ENCODE measurements at regions not wholly inside any gene's neighbourhood (a gene's known extent, or its start where the extent isn't known, plus 50 kb on each side); places are given as distances from the start of the nearest gene placed in this dataset.
"Not testable (repeated sequence)": the region's sequence is repeated elsewhere in the genome, so short reads cannot be mapped to it uniquely, and the experiment has no call there.

- H3K27ac ChIP-seq (ENCODE audit: low read length) = no peak overlapping the region
- peaks cover 0 to 4% of the 10 kb centered on the region in 2 donors for H3K9me3 ChIP-seq (ENCODE audit: control insufficient read depth in 1 of 2, low read length in 2 of 2)
- no peaks in the 10 kb centered on the region for H3K27me3 ChIP-seq (ENCODE audit: low read depth, low read length)
- no peak overlapping the region for H3K4me3 ChIP-seq (ENCODE audit: low read depth in 1 of 2, low read length in 2 of 2)
- no peaks in the 10 kb centered on the region for H3K36me3 ChIP-seq (ENCODE audit: control insufficient read depth in 1 of 2, insufficient read depth in 2 of 2, low read length in 2 of 2)
- no peaks in the 10 kb centered on the region for H3K4me1 ChIP-seq (ENCODE audit: control insufficient read depth in 1 of 2, insufficient read depth in 2 of 2, low read length in 2 of 2)
Observed at GRCh38 chr1:104238991-104239390, 489.3 kb downstream of the AMY1C start.

GRCh38 chr1:104248385-104248784, 498.7 kb downstream of the AMY1C start:
- no peaks in the 10 kb centered on the region for H3K9me3 ChIP-seq (ENCODE audit: control insufficient read depth in 1 of 2, low read length in 2 of 2)
- H3K27ac ChIP-seq (ENCODE audit: low read length) = no peak overlapping the region
- no peaks in the 10 kb centered on the region for H3K36me3 ChIP-seq (ENCODE audit: control insufficient read depth in 1 of 2, insufficient read depth in 2 of 2, low read length in 2 of 2)
- no peaks in the 10 kb centered on the region for H3K4me1 ChIP-seq (ENCODE audit: control insufficient read depth in 1 of 2, insufficient read depth in 2 of 2, low read length in 2 of 2)
- H3K27me3 ChIP-seq (ENCODE audit: low read depth, low read length) = no peaks in the 10 kb centered on the region
- no peak overlapping the region for H3K4me3 ChIP-seq (ENCODE audit: low read depth in 1 of 2, low read length in 2 of 2)

- H3K9me3 ChIP-seq (ENCODE audit: control insufficient read depth in 1 of 2, low read length in 2 of 2) = no peaks in the 10 kb centered on the region
- no peak overlapping the region for H3K4me3 ChIP-seq (ENCODE audit: low read depth in 1 of 2, low read length in 2 of 2)
- no peaks in the 10 kb centered on the region for H3K27me3 ChIP-seq (ENCODE audit: low read depth, low read length)
- H3K36me3 ChIP-seq (ENCODE audit: control insufficient read depth in 1 of 2, insufficient read depth in 2 of 2, low read length in 2 of 2) = no peaks in the 10 kb centered on the region
- H3K27ac ChIP-seq (ENCODE audit: low read length) = no peak overlapping the region
- no peaks in the 10 kb centered on the region for H3K4me1 ChIP-seq (ENCODE audit: control insufficient read depth in 1 of 2, insufficient read depth in 2 of 2, low read length in 2 of 2)
Observed at GRCh38 chr1:104259481-104259880, 509.8 kb downstream of the AMY1C start.

- not testable (repeated sequence) for H3K4me1 ChIP-seq (ENCODE audit: control insufficient read depth in 1 of 2, insufficient read depth in 2 of 2, low read length in 2 of 2); H3K4me3 ChIP-seq (ENCODE audit: low read depth in 1 of 2, low read length in 2 of 2); H3K36me3 ChIP-seq (ENCODE audit: control insufficient read depth in 1 of 2, insufficient read depth in 2 of 2, low read length in 2 of 2); H3K27me3 ChIP-seq (ENCODE audit: low read depth, low read length); H3K9me3 ChIP-seq (ENCODE audit: control insufficient read depth in 1 of 2, low read length in 2 of 2); H3K27ac ChIP-seq (ENCODE audit: low read length)
Observed at GRCh38 chr1:104263110-104263509, 513.4 kb downstream of the AMY1C start.

- Histone ChIP-seq H3K9me3 (ENCODE audit: control insufficient read depth in 1 of 2, low read length in 2 of 2) (no peaks in the 10 kb centered on the region), H3K27me3 (ENCODE audit: low read depth, low read length) (no peaks in the 10 kb centered on the region), H3K4me3 (ENCODE audit: low read depth in 1 of 2, low read length in 2 of 2) (no peak overlapping the region), H3K36me3 (ENCODE audit: control insufficient read depth in 1 of 2, insufficient read depth in 2 of 2, low read length in 2 of 2) (no peaks in the 10 kb centered on the region), H3K4me1 (ENCODE audit: control insufficient read depth in 1 of 2, insufficient read depth in 2 of 2, low read length in 2 of 2) (no peaks in the 10 kb centered on the region), H3K27ac (ENCODE audit: low read length) (no peak overlapping the region)
Observed at GRCh38 chr1:104264521-104264920, 514.8 kb downstream of the AMY1C start.

GRCh38 chr1:104265163-104265562, 515.5 kb downstream of the AMY1C start:
- Histone ChIP-seq H3K27me3 (ENCODE audit: low read depth, low read length) (no peaks in the 10 kb centered on the region), H3K9me3 (ENCODE audit: control insufficient read depth in 1 of 2, low read length in 2 of 2) (no peaks in the 10 kb centered on the region), H3K4me1 (ENCODE audit: control insufficient read depth in 1 of 2, insufficient read depth in 2 of 2, low read length in 2 of 2) (no peaks in the 10 kb centered on the region), H3K36me3 (ENCODE audit: control insufficient read depth in 1 of 2, insufficient read depth in 2 of 2, low read length in 2 of 2) (no peaks in the 10 kb centered on the region), H3K4me3 (ENCODE audit: low read depth in 1 of 2, low read length in 2 of 2) (no peak overlapping the region), H3K27ac (ENCODE audit: low read length) (no peak overlapping the region)

GRCh38 chr1:104266612-104267011, 516.9 kb downstream of the AMY1C start:
- Histone ChIP-seq H3K4me1 (ENCODE audit: control insufficient read depth in 1 of 2, insufficient read depth in 2 of 2, low read length in 2 of 2) (no peaks in the 10 kb centered on the region), H3K27ac (ENCODE audit: low read length) (no peak overlapping the region), H3K27me3 (ENCODE audit: low read depth, low read length) (no peaks in the 10 kb centered on the region), H3K4me3 (ENCODE audit: low read depth in 1 of 2, low read length in 2 of 2) (no peak overlapping the region), H3K9me3 (ENCODE audit: control insufficient read depth in 1 of 2, low read length in 2 of 2) (no peaks in the 10 kb centered on the region), H3K36me3 (ENCODE audit: control insufficient read depth in 1 of 2, insufficient read depth in 2 of 2, low read length in 2 of 2) (no peaks in the 10 kb centered on the region)

- not testable (repeated sequence) for H3K4me1 ChIP-seq (ENCODE audit: control insufficient read depth in 1 of 2, insufficient read depth in 2 of 2, low read length in 2 of 2); H3K4me3 ChIP-seq (ENCODE audit: low read depth in 1 of 2, low read length in 2 of 2); H3K27ac ChIP-seq (ENCODE audit: low read length); H3K36me3 ChIP-seq (ENCODE audit: control insufficient read depth in 1 of 2, insufficient read depth in 2 of 2, low read length in 2 of 2); H3K9me3 ChIP-seq (ENCODE audit: control insufficient read depth in 1 of 2, low read length in 2 of 2); H3K27me3 ChIP-seq (ENCODE audit: low read depth, low read length)
Observed at GRCh38 chr1:104288322-104288721, 538.6 kb downstream of the AMY1C start.

- Histone ChIP-seq H3K9me3 (ENCODE audit: control insufficient read depth in 1 of 2, low read length in 2 of 2) (no peaks in the 10 kb centered on the region), H3K36me3 (ENCODE audit: control insufficient read depth in 1 of 2, insufficient read depth in 2 of 2, low read length in 2 of 2) (no peaks in the 10 kb centered on the region), H3K27ac (ENCODE audit: low read length) (no peak overlapping the region), H3K4me3 (ENCODE audit: low read depth in 1 of 2, low read length in 2 of 2) (no peak overlapping the region), H3K4me1 (ENCODE audit: control insufficient read depth in 1 of 2, insufficient read depth in 2 of 2, low read length in 2 of 2) (no peaks in the 10 kb centered on the region), H3K27me3 (ENCODE audit: low read depth, low read length) (no peaks in the 10 kb centered on the region)
Observed at GRCh38 chr1:104291156-104291555, 541.5 kb downstream of the AMY1C start.

- no peaks in the 10 kb centered on the region for H3K27me3 ChIP-seq (ENCODE audit: low read depth, low read length)
- no peak overlapping the region for H3K27ac ChIP-seq (ENCODE audit: low read length)
Observed at GRCh38 chr1:104294259-104294658, 544.6 kb downstream of the AMY1C start.

GRCh38 chr1:104295511-104295910, 545.8 kb downstream of the AMY1C start:
- H3K27ac ChIP-seq (ENCODE audit: low read length) = no peak overlapping the region
- no peaks in the 10 kb centered on the region for H3K4me1 ChIP-seq (ENCODE audit: control insufficient read depth in 1 of 2, insufficient read depth in 2 of 2, low read length in 2 of 2)
- no peaks in the 10 kb centered on the region for H3K36me3 ChIP-seq (ENCODE audit: control insufficient read depth in 1 of 2, insufficient read depth in 2 of 2, low read length in 2 of 2)
- no peak overlapping the region for H3K4me3 ChIP-seq (ENCODE audit: low read depth in 1 of 2, low read length in 2 of 2)
- H3K9me3 ChIP-seq (ENCODE audit: control insufficient read depth in 1 of 2, low read length in 2 of 2) = no peaks in the 10 kb centered on the region
- no peaks in the 10 kb centered on the region for H3K27me3 ChIP-seq (ENCODE audit: low read depth, low read length)

More at GRCh38 chr1:104294259-104294658, 544.6 kb downstream of the AMY1C start:
- no peaks in the 10 kb centered on the region for H3K9me3 ChIP-seq (ENCODE audit: control insufficient read depth in 1 of 2, low read length in 2 of 2)
- H3K4me1 ChIP-seq (ENCODE audit: control insufficient read depth in 1 of 2, insufficient read depth in 2 of 2, low read length in 2 of 2) = no peaks in the 10 kb centered on the region
- no peak overlapping the region for H3K4me3 ChIP-seq (ENCODE audit: low read depth in 1 of 2, low read length in 2 of 2)
- H3K36me3 ChIP-seq (ENCODE audit: control insufficient read depth in 1 of 2, insufficient read depth in 2 of 2, low read length in 2 of 2) = no peaks in the 10 kb centered on the region

GRCh38 chr1:104309673-104310072, 560.0 kb downstream of the AMY1C start:
- H3K36me3 ChIP-seq (ENCODE audit: control insufficient read depth in 1 of 2, insufficient read depth in 2 of 2, low read length in 2 of 2) = no peaks in the 10 kb centered on the region
- no peaks in the 10 kb centered on the region for H3K27me3 ChIP-seq (ENCODE audit: low read depth, low read length)
- H3K27ac ChIP-seq (ENCODE audit: low read length) = no peak overlapping the region
- H3K4me3 ChIP-seq (ENCODE audit: low read depth in 1 of 2, low read length in 2 of 2) = no peak overlapping the region
- H3K4me1 ChIP-seq (ENCODE audit: control insufficient read depth in 1 of 2, insufficient read depth in 2 of 2, low read length in 2 of 2) = no peaks in the 10 kb centered on the region
- no peaks in the 10 kb centered on the region for H3K9me3 ChIP-seq (ENCODE audit: control insufficient read depth in 1 of 2, low read length in 2 of 2)
